ENCODE measurements at regions not wholly inside any gene's neighbourhood (a gene's known extent, or its start where the extent isn't known, plus 50 kb on each side); places are given as distances from the start of the nearest gene placed in this dataset.

- H3K9me3 ChIP-seq (replicated peaks; ENCODE audit: control insufficient read depth, insufficient read depth, low read length) = no peaks in the 10 kb centered on the region
- no peak for FAIRE-seq
- intact Hi-C loops (cut with micrococcal nuclease; ENCODE audit: unreplicated experiment) = no loop called here
- no peaks in the 10 kb centered on the region; a peak in 1 of 4 replicates for H3K27me3 ChIP-seq (replicated peaks in 1 of 2; ENCODE audit: control insufficient read depth in 2 of 2, insufficient read depth in 2 of 2, low read length in 1 of 2)
- no peaks in the 10 kb centered on the region for H3K4me1 ChIP-seq (ENCODE audit: control insufficient read depth, insufficient read depth, low read length)
- H3K4me3 ChIP-seq = no peak overlapping the region
- H4K20me1 ChIP-seq (ENCODE audit: control insufficient read depth, insufficient read depth) = no peaks in the 10 kb centered on the region
- ChIA-PET CTCF (no interaction called here), POLR2A (no interaction called here), RAD21 (ENCODE audit: unreplicated experiment) (no interaction called here), SMC1A (ENCODE audit: uncharacterized antibody, unreplicated experiment) (no interaction called here)
- no peak for ATAC-seq
- H2AFZ ChIP-seq (ENCODE audit: control insufficient read depth, low read depth, low read length) = no peak overlapping the region
- BruUV-seq (replicated peaks) = no TSS peak
- no peak overlapping the region for H3K9ac ChIP-seq (ENCODE audit: control insufficient read depth, insufficient read depth, low read length)
- H3K36me3 ChIP-seq (ENCODE audit: control insufficient read depth in 2 of 2, insufficient read depth in 2 of 2, low read length in 1 of 2) = no peaks in the 10 kb centered on the region
- in situ Hi-C loops (cut with MboI) = no loop called here
- no peak for TF ChIP-seq SREBF1 (IDR thresholded peaks at IDR 0.05; ENCODE audit: low read length)
- TF ChIP-seq SIN3A (IDR thresholded peaks at IDR 0.05; ENCODE audit: low read depth, low read length) = no peak
- no peak for TF ChIP-seq ELK1 (IDR thresholded peaks at IDR 0.05; ENCODE audit: low read depth, low read length)
- TF ChIP-seq CHD1 (IDR thresholded peaks at IDR 0.05; ENCODE audit: low read depth, low read length) = no peak
- no peak for TF ChIP-seq ZNF207 (IDR thresholded peaks at IDR 0.05; ENCODE audit: borderline replicate concordance)
- no peak for TF ChIP-seq CHD4 (IDR thresholded peaks at IDR 0.05)
- no peak for TF ChIP-seq RB1 (IDR thresholded peaks at IDR 0.05; ENCODE audit: borderline replicate concordance)
- TF ChIP-seq NBN (IDR thresholded peaks at IDR 0.05) = no peak
- TF ChIP-seq MTA2 (IDR thresholded peaks at IDR 0.05; ENCODE audit: low read depth) = no peak
- no peak for TF ChIP-seq KLF5 (IDR thresholded peaks at IDR 0.05; ENCODE audit: partially characterized antibody)
- no peak for TF ChIP-seq FOXK2 (IDR thresholded peaks at IDR 0.05)
- no peak for TF ChIP-seq CUX1 (IDR thresholded peaks at IDR 0.05; ENCODE audit: insufficient replicate concordance, low read depth, low read length)
- no peak overlapping the region for H3K4me2 ChIP-seq (ENCODE audit: control insufficient read depth, insufficient read depth)
- no peak overlapping the region for H3K27ac ChIP-seq (ENCODE audit: control insufficient read depth, insufficient read depth)
- no peak for DNase-seq (ENCODE audit: low read depth, low spot score)
- no peaks in the 10 kb centered on the region for H3K79me2 ChIP-seq (ENCODE audit: control insufficient read depth, insufficient read depth, low read length)
These were observed 63.9 kb upstream of the MVB12B start for GRCh38 chr9:126262738-126263137.

Measured in GM12878 (cell line).